ENCODE measurements at regions not wholly inside any gene's neighbourhood (a gene's known extent, or its start where the extent isn't known, plus 50 kb on each side); places are given as distances from the start of the nearest gene placed in this dataset.
"Not testable (repeated sequence)": the region's sequence is repeated elsewhere in the genome, so short reads cannot be mapped to it uniquely, and the experiment has no call there.

DNA sequence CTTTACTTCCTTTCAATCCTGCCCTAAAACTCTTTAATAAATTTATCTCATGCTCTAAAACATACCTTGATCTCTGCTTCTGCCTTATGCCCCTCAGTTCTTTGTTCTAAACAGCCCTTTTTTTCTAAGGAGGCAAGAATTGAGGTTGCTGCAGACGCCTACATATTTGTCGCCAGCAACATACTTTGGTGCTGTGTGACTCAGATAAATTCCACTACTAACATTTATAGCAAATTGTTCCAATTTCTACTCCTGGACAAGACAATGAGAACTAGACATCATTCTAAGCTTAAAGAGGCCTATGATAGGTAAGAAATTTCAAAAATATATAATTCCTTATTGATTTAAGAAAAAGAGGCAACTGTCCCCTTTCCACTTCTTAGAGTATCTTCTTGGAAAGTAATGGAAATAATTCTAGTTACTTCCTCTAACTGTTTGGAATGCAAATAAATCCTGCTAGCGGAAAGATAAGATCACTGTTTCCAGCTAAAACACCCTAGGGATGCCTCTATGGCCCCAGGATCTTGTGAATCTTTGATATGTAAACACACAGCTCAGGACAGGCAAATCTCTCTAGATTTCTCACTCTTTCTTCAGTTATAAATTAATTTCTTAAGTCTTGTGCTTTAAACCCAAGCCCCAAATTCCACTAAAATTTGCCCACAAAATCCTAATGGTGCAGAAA, 869.1 kb downstream of the KCNT2 start:
- DNase-seq, result no peak

DNA sequence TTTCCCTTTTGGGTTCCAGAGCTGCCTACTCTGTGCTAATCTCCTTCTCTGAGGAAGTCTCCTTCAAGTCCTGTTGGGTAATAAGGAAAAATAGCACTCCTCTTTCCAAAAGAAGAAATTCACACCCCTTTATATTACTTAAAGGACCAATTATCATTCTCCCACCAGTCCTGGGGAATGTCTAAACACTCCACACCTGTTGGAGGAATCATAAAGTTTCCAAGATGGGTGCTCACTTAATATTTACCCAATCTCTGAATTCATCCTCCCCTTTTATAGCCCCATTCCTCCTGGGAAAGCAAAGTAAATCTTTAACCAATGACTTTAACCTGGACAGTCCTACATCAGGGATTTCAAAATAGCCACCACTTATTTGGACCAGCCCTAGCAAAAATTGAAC, 873.1 kb downstream of the KCNT2 start:
- DNase-seq, result no peak

DNA sequence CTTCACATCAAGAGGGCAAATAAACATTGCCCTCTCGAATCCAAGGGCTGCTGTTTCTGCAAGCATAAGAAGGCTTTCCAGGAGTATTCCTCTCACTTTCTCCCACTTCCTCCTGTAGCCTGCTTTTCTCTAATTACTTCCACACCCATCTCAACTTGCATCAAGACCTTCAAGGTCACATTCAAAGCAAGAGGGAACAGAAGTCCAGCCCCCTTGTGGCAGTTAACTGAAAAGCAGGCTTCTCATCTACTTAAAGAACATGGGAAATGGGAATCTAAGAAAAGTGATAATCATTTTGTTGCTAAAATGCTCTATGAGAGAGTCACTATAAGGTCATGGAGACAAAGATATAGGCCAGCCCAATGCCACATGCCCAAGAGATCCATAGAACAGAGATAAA, 874.4 kb downstream of the KCNT2 start:
- no peak for DNase-seq

DNA sequence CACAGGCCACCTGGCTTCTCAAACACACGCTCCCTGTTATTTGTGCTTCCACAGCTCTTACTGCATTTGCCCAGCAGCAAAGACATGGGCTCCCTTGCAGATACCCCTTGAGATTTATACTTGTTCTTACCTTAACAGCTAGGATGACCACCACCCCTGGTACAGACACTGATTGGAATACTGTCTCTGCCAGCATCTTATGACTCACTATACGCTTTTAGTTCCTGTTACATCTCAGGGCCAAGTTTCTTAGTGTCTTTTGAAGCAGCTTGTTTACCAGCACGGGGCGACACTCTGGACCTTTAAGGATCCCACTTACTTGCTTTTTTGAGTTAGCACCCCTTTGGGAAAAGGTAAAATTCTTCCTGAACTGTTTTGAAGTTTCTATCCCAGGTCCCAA, 874.8 kb downstream of the KCNT2 start:
- DNase-seq, result no peak

DNA sequence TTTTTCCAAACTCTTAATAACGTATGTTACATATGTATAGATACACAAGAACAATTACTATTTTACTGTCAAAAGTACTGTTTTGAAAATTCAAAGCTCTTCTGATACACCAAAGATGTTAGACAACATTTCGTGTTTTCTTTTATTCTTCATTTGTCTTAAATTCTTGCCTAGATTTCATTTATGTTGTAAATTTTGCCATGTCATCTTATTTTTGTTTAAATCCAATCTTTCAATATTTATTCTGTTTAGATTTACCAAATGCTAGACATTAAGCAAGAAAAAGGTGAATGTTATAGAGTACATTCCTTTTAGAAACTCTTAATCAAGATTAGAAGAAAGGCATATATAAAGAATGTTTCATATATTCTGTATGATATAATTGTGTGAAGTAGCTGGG, 876.9 kb downstream of the KCNT2 start:
- DNase-seq, result no peak

DNA sequence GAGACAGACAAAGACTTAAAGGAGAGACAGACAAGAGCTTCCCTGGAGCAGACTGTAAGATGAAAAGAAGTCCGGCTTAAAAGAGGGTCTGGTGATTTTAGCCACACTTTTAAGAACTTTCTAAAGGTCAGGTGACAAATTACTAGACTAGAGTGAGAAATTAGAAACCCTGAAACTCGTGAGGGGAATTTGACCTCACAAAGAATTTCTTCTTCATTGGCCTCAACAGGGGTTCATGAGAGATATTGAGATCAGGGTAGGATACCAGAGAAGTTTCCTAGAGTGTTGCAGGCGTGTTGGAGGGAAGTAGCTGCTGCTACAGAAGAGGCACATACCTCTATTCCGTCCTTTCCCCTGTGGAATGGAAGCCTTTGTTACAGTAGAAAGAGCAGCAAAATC, 884.4 kb downstream of the KCNT2 start:
- DNase-seq, result no peak

DNA sequence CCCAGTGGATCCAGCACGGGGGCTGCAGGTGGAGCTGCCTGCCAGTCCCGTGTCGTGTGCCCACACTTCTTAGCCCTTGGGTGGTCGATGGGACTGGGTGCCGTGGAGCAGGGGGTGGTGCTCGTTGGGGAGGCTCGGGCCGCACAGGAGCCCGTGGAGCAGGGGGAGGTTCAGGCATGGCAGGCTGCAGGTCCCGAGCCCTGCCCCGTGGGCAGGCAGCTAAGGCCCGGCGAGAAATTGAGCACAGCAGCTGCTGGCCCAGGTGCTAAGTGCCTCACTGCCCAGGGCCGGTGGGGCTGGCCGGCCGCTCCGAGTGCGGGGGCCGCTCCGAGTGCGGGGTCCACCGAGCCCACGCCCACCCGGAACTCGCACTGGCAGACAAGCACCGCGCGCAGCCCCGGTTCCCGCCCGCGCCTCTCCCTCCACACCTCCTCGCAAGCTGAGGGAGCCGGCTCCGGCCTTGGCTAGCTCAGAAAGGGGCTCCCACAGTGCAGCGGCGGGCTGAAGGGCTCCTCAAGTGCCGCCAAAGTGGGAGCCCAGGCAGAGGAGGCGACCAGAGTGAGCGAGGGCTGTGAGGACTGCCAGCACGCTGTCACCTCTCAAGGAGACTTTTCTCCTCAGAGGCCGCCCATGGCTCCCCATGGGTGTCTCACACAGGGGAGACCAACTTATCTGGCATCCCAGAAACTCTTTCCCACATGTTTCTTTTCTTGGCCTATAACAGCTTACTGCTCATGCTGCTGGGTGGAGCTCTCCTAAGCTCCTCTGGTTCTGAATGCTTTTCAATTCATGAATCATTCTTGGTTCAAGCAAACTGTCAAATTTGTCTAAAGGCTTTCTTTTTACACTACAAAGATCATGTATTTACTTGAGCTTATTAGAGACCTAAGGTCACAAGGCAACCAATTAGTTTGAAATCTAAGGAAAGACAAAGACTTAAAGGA, 885.1 kb downstream of the KCNT2 start:
- not testable (repeated sequence) for DNase-seq

DNA sequence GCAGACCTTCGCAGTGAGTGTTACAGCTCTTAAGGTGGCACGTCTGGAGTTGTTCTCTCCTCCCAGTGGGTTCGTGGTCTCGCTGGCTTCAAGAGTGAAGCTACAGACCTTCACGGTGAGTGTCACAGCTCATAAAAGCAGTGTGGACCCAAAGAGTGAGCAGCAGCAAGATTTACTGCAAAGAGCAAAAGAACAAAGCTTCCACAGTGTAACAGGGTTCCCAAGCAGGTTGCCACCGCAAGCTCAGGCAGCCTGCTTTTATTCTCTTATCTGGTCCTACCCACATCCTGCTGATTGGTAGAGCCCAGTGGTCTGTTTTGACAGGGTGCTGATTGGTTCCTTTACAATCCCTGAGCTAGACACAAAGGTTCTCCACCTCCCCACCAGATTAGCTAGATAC, 886.1 kb downstream of the KCNT2 start:
- not testable (repeated sequence) for DNase-seq

DNA sequence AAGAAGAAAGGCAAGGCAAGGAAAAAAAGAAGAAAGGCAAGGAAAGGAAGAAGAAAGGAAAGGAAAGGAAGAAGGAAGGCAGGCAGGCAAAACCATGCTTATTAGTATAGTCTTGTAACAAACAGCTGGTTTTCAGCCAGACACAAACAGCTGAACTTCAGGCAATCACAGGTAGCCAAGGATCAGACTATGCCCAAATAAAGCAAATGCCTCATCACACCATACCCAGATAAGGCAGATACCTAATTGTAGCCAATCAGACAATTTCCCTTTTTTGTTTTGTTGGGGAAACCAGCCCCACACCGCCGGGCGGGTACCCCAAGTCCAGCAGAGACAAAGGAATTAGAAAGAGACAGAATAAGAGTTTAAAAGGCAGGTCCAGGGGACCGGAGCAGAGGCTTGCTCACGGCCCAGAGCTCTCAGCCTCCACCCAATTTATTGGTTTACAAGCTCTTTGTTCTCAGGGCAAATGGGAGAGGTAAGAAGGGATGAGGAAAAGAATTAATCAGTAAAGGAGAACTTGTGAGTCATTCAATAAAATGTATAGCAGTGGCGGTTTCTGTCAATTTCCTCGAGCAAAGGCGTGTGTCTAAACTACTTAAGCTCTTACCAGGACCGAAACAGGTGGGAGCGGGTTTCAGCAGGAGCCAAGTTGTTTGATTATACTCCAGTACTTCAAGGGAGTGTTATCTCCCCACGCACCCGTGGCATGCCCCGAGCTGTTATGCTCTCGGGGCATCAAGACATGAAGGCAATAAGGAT, 886.8 kb downstream of the KCNT2 start:
- DNase-seq, result no peak

DNA sequence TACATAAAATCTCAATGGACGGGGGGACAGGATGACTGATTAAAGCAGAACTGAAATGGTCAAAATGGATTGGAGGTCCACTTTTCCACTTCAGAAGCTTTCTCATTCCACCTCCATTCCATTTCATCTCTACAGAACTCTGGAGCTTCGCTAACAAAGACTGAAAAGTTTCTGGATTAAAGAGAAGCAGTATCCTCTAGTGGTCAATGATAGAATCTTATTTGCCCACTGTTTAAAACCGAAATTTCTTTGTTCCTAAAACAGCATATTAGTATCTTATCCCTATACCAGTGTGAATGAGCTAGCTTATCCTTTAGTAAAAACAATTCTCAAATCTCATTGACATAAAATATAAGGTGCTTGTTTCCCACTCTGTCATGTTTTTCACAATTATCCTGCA, 890.6 kb downstream of the KCNT2 start:
- peak; percentile 10 for DNase-seq

DNA sequence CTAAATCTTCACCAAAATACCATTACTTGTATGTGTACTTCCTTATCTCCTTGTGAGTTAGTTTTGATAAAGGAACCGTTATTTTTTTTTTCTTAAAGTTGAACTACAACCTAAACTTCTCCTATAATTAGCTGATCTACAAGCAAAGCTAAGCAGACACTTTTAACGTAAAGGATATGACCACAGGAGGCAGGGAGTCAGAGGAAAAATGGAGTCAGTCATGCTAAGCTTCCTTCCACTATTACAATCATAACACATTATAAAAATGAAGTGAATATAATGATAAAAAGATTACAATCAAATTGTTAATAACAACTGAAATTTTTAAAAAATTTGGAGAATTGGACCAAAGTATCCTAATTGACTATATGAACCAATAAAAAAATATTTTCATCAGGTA, 892.6 kb downstream of the KCNT2 start:
- no peak for DNase-seq

DNA sequence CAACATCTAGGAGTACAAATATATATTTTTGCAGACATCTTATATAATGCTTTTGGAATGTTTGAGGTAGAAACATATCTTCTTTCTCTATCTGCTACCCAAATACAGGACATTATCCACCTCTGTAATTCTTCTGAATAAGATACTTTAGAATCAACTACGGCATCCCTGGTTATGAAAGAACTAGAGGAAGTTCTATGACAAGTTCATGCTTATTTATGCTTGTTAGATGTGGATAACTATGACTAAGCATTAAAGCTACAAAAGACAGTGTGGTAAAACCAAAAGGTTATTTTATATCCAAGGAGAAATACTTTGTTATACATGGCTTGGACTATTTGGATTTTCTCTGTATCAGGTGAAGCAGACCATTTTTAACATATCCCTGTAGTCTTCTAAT, 894.0 kb downstream of the KCNT2 start:
- DNase-seq, result no peak

DNA sequence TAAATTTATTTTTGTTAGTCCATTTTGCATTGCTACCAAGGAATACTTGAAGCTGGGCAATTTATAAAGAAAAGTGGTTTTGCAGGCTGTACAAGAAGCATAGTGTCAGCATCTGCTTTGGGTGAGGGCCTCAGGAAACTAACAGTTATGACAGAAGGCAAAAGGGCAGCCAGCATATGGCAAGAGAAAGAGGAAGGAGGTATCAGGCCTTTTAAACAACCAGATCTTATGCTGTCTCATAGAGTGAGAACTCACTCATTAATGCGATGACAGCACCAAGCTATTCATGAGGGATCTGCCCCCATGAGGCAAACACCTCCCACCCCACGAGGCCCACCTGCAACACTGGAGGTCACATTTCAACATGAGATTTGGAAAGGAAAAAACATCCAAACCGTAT, 898.4 kb downstream of the KCNT2 start:
- no peak for DNase-seq

DNA sequence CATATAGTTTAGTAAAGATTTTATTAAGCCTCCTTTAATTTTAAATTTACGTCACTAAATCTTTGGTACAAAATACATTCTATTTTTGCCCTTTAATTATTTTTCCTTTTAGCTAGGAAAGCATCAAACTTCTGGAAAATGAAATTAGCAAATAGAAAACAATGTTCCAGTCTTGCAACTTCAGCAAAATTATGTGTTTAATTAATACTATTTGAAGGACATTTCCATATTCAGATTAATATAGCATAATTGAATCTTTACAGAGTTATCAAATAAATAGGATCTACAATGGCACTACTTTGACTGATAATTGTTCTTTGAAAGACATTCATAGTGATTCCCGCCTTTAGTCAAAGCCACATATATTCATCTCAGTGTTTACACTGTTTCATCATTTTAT, 904.2 kb downstream of the KCNT2 start:
- no peak for DNase-seq

DNA sequence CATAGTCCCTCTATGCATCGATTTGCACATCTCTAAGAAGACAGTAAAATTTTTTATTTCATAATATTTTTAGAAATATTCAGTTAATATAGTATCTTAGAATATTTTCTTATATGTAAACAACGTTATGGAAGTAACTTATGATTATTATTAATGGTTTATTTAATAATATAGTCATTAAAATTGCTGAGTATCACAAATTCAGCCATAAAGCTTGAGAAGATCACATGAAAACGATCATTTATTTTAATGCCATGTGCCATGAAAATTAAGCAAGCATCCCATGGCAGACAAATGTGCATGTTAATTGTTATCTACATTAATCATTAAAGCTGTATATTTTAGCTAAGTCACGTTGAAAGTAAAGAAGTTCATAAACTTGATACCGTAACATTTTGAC, 907.1 kb downstream of the KCNT2 start:
- DNase-seq, result no peak

DNA sequence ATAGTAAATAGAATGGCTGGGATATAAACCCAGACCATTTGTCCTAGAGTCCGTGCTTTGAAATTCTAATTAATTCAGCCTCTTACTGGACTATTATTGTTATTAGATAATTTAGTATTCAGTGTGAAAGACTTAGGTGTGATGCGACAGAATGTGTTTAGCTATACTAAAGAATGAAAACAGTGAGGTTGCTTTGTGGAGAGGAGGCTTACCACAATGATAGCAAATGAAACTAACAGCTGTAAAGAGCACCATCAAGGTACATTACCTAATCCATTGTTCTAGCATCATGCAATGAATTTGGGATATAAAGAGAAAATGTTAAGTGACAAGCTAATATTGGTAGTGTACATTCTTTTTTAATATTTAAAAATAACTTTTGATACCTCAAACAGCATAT, 911.1 kb downstream of the KCNT2 start:
- DNase-seq, result no peak

DNA sequence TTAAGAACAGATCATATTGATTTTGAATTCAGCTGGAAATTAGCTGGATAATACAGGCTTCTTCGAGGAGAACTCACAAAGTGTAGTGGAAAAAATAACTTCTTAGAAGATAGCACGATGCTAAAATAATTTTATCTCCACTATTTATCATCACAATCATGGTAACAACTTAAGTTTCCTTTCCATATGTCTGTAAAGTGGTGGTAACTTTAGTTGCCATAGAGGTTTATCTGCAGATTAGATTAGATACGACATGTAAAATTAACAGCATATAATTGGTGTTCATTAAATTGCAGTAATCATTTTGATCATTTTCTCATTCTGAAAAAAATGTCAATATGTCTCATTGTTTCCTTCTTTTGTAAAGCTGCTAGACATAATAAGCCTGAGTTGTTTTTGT, 921.5 kb downstream of the KCNT2 start:
- no peak for DNase-seq

DNA sequence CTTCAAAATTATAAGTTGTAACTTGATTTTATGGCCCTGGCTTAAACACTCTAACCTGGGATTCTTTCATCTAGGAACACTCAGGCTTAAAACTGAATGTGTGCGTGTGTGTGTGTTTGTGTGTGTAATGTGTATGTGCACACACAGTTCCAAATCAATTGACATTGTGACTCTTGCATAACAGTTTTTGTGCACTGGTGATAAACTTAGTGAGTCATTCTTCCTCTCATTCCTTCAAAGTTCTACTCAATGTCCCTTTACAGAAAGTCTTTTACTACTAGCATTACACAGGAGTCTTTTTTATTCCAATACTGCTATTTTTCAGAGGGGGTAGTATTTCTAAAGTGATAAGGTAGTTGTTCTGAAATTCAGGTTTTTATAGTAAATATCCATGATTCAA, 943.6 kb downstream of the KCNT2 start:
- DNase-seq, result no peak

DNA sequence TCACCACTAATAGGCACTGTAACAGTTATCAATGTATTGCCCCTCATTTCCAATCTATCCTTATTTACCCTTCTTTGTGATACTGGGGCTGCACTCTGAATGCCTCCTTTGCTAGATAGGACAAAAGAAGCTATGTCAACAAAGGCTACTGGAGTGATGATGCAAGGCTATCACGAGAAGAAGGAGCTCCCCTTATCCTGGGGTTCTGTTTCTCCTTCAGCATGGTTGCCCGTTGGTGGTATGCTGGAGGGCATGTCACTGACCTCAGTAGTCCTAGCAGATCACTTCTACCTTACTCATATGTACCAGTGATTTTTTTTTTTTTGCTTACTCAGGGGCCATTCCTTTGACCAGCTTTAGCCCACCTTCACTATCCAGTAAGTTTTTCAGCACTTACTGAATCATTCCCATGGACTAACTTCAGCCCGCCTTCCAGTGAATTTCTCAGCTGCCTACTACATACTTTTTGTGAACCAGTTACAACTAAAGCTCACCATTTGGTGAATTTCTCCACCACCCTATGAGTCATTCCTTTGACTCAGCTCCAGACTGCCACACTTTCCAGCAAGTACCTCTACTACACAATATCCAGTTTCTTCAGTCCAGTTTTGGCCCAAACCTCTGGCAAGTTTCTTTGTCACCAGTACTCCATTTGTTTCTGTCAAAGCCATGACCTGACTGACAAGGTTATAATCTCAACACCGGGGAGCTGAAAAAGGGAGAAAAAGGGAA, 944.5 kb downstream of the KCNT2 start:
- DNase-seq, result no peak

DNA sequence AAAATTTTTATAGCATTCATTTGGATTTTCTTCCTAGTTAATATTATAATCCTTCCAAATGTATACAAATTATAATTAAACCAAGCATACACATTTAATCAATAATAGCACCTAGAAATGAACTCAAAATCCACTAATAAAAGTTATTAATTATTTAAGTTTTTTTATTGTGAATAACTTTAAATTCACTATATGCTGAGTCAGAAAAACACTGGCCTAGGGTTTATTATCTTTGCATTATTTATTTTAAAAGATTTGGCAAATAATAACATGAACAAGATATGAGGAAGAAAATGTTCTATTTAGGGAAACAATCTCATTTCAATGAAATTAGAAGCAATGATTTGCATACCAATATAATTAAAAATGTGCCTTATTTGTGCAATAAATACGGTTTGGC, 951.5 kb downstream of the KCNT2 start:
- DNase-seq, result no peak

DNA sequence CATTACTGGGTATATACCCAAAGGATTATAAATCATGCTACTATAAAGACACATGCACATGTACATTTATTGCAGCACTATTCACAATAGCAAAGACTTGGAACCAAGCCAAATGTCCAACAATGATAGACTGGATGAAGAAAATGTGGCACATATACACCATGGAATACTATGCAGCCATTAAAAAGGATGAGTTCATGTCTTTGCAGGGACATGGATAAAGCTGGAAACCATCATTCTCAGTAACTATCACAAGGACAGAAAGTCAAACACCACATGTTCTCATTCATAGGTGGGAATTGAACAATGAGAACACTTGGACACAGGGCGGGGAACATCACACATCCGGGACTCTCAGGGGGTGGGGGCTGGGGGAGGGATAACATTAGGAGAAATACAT, 959.4 kb downstream of the KCNT2 start:
- not testable (repeated sequence) for DNase-seq

DNA sequence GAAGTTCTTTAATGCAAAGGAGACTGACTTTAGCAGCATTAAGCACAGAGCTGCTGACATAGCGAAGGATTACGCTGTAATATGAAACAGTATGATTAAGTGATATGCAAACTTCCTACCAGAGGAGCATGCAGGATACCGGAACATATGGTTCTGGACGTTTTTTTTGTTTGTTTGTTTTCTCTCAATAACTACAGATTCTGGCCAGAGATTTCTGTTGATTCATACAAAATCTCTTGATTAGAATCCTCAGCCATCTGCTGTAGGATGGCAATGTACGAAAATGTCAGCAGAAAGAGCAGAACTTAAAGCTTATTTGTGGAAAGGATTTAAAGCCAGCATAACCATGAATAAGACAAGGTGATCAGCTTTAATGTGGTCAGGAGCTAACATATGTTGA, 970.7 kb downstream of the KCNT2 start:
- peak; percentile 32 for DNase-seq

DNA sequence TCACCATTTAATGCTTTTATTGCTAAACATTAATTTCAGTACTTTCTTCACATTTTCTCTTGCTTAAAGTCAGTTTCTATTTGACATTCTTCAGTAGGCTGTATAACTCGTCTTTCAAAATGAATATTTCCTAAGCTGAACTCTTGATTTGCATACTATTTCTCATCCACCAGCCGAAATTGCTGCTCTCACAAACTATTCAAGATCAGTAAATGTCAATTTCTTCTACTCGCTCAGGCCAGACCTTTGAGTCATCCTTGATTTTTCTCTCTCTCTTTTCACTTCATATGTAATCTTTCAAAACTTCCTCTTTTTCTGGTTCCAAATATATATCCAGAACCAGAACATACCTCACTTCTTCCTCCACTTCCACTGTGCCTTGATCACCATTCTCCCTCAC, 990.0 kb downstream of the KCNT2 start:
- DNase-seq, result no peak
